SJSA1 (cell line): ENCODE measurements at regions not wholly inside any gene's neighbourhood (a gene's known extent, or its start where the extent isn't known, plus 50 kb on each side); places are given as distances from the start of the nearest gene placed in this dataset.

Experiments used
- DNase-seq, 2 experiments: peaks; one replicate each; pipeline ENCODE4 v3.0.0-alpha.2; 2015 to 2020; ENCODE audit warnings: low spot score in 2 of 2, low read depth in 1 of 2
- H3K27ac ChIP-seq: fragments of 250-450 bp; sonication (Bioruptor Pico); 2 replicates; pipeline ENCODE4 v1.5.1; 2020; ENCODE audit warnings: mild to moderate bottlenecking, moderate library complexity
- H3K27me3 ChIP-seq: fragments of 250-450 bp; sonication (Bioruptor Pico); replicated peaks from 2 replicates; pipeline ENCODE4 v1.5.1; 2020; ENCODE audit warnings: mild to moderate bottlenecking, moderate library complexity
- H3K36me3 ChIP-seq: fragments of 250-450 bp; sonication (Bioruptor Pico); 2 replicates; pipeline ENCODE4 v1.5.1; 2020; ENCODE audit warnings: mild to moderate bottlenecking
- H3K4me1 ChIP-seq: fragments of 250-450 bp; sonication (Bioruptor Pico); replicated peaks from 2 replicates; pipeline ENCODE4 v1.6.1; 2021; ENCODE audit warnings: mild to moderate bottlenecking
- H3K4me3 ChIP-seq: fragments of 250-450 bp; sonication (Bioruptor Pico); 2 replicates; pipeline ENCODE4 v1.5.1; 2020; ENCODE audit warnings: mild to moderate bottlenecking
- H3K9me3 ChIP-seq: fragments of 250-450 bp; sonication (Bioruptor Pico); replicated peaks from 2 replicates; pipeline ENCODE4 v1.5.1; 2020; ENCODE audit warnings: mild to moderate bottlenecking

- Histone ChIP-seq H3K4me3 (no peak overlapping the region), H3K9me3 (no peaks in the 10 kb centered on the region), H3K36me3 (no peaks in the 10 kb centered on the region), H3K27ac (no peak overlapping the region), H3K4me1 (peaks cover 20% of the 10 kb centered on the region), H3K27me3 (no peaks in the 10 kb centered on the region)
- DNase-seq, result no peak
Measured at GRCh38 chr11:33624083-33624482, 76.5 kb downstream of the C11orf91 start.

GRCh38 chr11:33622806-33623205 is 77.8 kb downstream of the C11orf91 start:
- H3K9me3 ChIP-seq, result no peaks in the 10 kb centered on the region
- no peaks in the 10 kb centered on the region for H3K36me3 ChIP-seq
- H3K27ac ChIP-seq, result no peak overlapping the region

GRCh38 chr11:33622186-33622585 is 78.4 kb downstream of the C11orf91 start:
- Histone ChIP-seq H3K4me3 (no peak overlapping the region), H3K36me3 (no peaks in the 10 kb centered on the region), H3K9me3 (no peaks in the 10 kb centered on the region), H3K27me3 (no peaks in the 10 kb centered on the region), H3K27ac (no peak overlapping the region), H3K4me1 (peaks cover 20% of the 10 kb centered on the region)
- no peak for DNase-seq

More at GRCh38 chr11:33622806-33623205, 77.8 kb downstream of the C11orf91 start:
- DNase-seq, result no peak
- H3K4me1 ChIP-seq, result peaks cover 20% of the 10 kb centered on the region
- no peak overlapping the region for H3K4me3 ChIP-seq
- no peaks in the 10 kb centered on the region for H3K27me3 ChIP-seq

GRCh38 chr11:33620423-33621171 is 80.0 kb downstream of the C11orf91 start:
- Histone ChIP-seq H3K27ac (no peak overlapping the region), H3K27me3 (no peaks in the 10 kb centered on the region), H3K36me3 (no peaks in the 10 kb centered on the region), H3K9me3 (no peaks in the 10 kb centered on the region), H3K4me3 (no peak overlapping the region), H3K4me1 (peaks cover 20% of the 10 kb centered on the region)
- DNase-seq, result peak in 1 of 2 experiments; percentile 36

- DNase-seq, result no peak
- Histone ChIP-seq H3K4me1 (peaks cover 20% of the 10 kb centered on the region), H3K36me3 (no peaks in the 10 kb centered on the region), H3K9me3 (no peaks in the 10 kb centered on the region), H3K27ac (no peak overlapping the region), H3K27me3 (no peaks in the 10 kb centered on the region), H3K4me3 (no peak overlapping the region)
Measured at GRCh38 chr11:33618956-33619355, 81.7 kb downstream of the C11orf91 start.

GRCh38 chr11:33618351-33618710 is 82.3 kb downstream of the C11orf91 start:
- peaks cover 20% of the 10 kb centered on the region for H3K4me1 ChIP-seq
- H3K27ac ChIP-seq, result no peak overlapping the region
- DNase-seq, result no peak
- no peaks in the 10 kb centered on the region for H3K27me3 ChIP-seq
- no peaks in the 10 kb centered on the region for H3K36me3 ChIP-seq
- H3K4me3 ChIP-seq, result no peak overlapping the region
- no peaks in the 10 kb centered on the region for H3K9me3 ChIP-seq

GRCh38 chr11:33617672-33618350 is 82.8 kb downstream of the C11orf91 start:
- Histone ChIP-seq H3K4me1 (peaks cover 20% of the 10 kb centered on the region), H3K27ac (no peak overlapping the region), H3K27me3 (no peaks in the 10 kb centered on the region), H3K4me3 (no peak overlapping the region), H3K36me3 (no peaks in the 10 kb centered on the region), H3K9me3 (no peaks in the 10 kb centered on the region)
- no peak for DNase-seq

GRCh38 chr11:33616552-33616951 is 84.1 kb downstream of the C11orf91 start:
- no peaks in the 10 kb centered on the region for H3K9me3 ChIP-seq
- no peak overlapping the region for H3K27ac ChIP-seq
- no peak overlapping the region for H3K4me3 ChIP-seq
- no peaks in the 10 kb centered on the region for H3K36me3 ChIP-seq
- no peak for DNase-seq
- peaks cover 14% of the 10 kb centered on the region for H3K4me1 ChIP-seq
- no peaks in the 10 kb centered on the region for H3K27me3 ChIP-seq

- Histone ChIP-seq H3K27me3 (no peaks in the 10 kb centered on the region), H3K4me1 (peaks cover 9% of the 10 kb centered on the region), H3K9me3 (no peaks in the 10 kb centered on the region), H3K27ac (no peak overlapping the region), H3K4me3 (no peak overlapping the region), H3K36me3 (no peaks in the 10 kb centered on the region)
- no peak for DNase-seq
Measured at GRCh38 chr11:33615751-33616150, 84.9 kb downstream of the C11orf91 start.

GRCh38 chr11:33613404-33613803 is 87.2 kb downstream of the C11orf91 start:
- Histone ChIP-seq H3K27ac (no peak overlapping the region), H3K9me3 (no peaks in the 10 kb centered on the region), H3K36me3 (no peaks in the 10 kb centered on the region), H3K4me3 (no peak overlapping the region), H3K4me1 (no peaks in the 10 kb centered on the region), H3K27me3 (no peaks in the 10 kb centered on the region; the same call in 1 of the 2 replicates)
- DNase-seq, result no peak

- no peaks in the 10 kb centered on the region for H3K9me3 ChIP-seq
- H3K4me1 ChIP-seq, result no peaks in the 10 kb centered on the region
- no peak overlapping the region for H3K4me3 ChIP-seq
- no peak for DNase-seq
- no peaks in the 10 kb centered on the region for H3K36me3 ChIP-seq
- no peak overlapping the region for H3K27ac ChIP-seq
- peaks cover 5% of the 10 kb centered on the region; the same call in 1 of the 2 replicates for H3K27me3 ChIP-seq
Measured at GRCh38 chr11:33610903-33611302, 89.7 kb downstream of the C11orf91 start.

- Histone ChIP-seq H3K4me3 (no peak overlapping the region), H3K9me3 (no peaks in the 10 kb centered on the region), H3K4me1 (no peaks in the 10 kb centered on the region), H3K27ac (no peak overlapping the region), H3K36me3 (no peaks in the 10 kb centered on the region), H3K27me3 (peaks cover 8% of the 10 kb centered on the region; the same call in 1 of the 2 replicates)
- no peak for DNase-seq
Measured at GRCh38 chr11:33608386-33608785, 92.2 kb downstream of the C11orf91 start.

GRCh38 chr11:33606762-33607161 is 93.9 kb downstream of the C11orf91 start:
- peaks cover 23% of the 10 kb centered on the region for H3K27me3 ChIP-seq
- no peak overlapping the region for H3K27ac ChIP-seq
- no peaks in the 10 kb centered on the region for H3K4me1 ChIP-seq
- H3K4me3 ChIP-seq, result no peak overlapping the region
- H3K9me3 ChIP-seq, result no peaks in the 10 kb centered on the region
- no peak for DNase-seq
- no peaks in the 10 kb centered on the region for H3K36me3 ChIP-seq

- Histone ChIP-seq H3K27me3 (peaks cover 32% of the 10 kb centered on the region), H3K27ac (no peak overlapping the region), H3K4me1 (no peaks in the 10 kb centered on the region), H3K36me3 (no peaks in the 10 kb centered on the region), H3K4me3 (no peak overlapping the region), H3K9me3 (no peaks in the 10 kb centered on the region)
- no peak for DNase-seq
Measured at GRCh38 chr11:33605703-33606102, 94.9 kb downstream of the C11orf91 start.
